Erythroblast (primary cell): ENCODE measurements at regions not wholly inside any gene's neighbourhood (a gene's known extent, or its start where the extent isn't known, plus 50 kb on each side); places are given as distances from the start of the nearest gene placed in this dataset.

ENCODE experiments used
- GATA1 ChIP-seq: IDR thresholded peaks from 2 replicates; pipeline ENCODE4 v1.6.1; 2011; ENCODE audit warnings: low read depth, mild to moderate bottlenecking, control low read depth, low read length, moderate library complexity
- POLR2A ChIP-seq: IDR thresholded peaks from 2 replicates; pipeline ENCODE4 v1.6.1; 2011; ENCODE audit warnings: mild to moderate bottlenecking, low read length

GRCh38 chr13:53141336-53141735 lies 112.7 kb downstream of the OLFM4 start:
- no peak for TF ChIP-seq POLR2A
- TF ChIP-seq GATA1 = no peak
